ENCODE measurements at regions not wholly inside any gene's neighbourhood (a gene's known extent, or its start where the extent isn't known, plus 50 kb on each side); places are given as distances from the start of the nearest gene placed in this dataset.

- Mint-ChIP-seq H3K4me3 (ENCODE audit: unreplicated experiment) (no peak overlapping the region), H3K4me1 (ENCODE audit: unreplicated experiment) (peaks cover 5% of the 10 kb centered on the region), H3K27me3 (ENCODE audit: unreplicated experiment) (peaks cover under 1% of the 10 kb centered on the region), H3K9me3 (ENCODE audit: unreplicated experiment) (no peaks in the 10 kb centered on the region), H3K36me3 (ENCODE audit: low read depth, unreplicated experiment) (no peaks in the 10 kb centered on the region), H3K27ac (ENCODE audit: unreplicated experiment) (no peak overlapping the region)
- DNase-seq (ENCODE audit: low spot score): no peak
- TF ChIP-seq, protein P1, sequence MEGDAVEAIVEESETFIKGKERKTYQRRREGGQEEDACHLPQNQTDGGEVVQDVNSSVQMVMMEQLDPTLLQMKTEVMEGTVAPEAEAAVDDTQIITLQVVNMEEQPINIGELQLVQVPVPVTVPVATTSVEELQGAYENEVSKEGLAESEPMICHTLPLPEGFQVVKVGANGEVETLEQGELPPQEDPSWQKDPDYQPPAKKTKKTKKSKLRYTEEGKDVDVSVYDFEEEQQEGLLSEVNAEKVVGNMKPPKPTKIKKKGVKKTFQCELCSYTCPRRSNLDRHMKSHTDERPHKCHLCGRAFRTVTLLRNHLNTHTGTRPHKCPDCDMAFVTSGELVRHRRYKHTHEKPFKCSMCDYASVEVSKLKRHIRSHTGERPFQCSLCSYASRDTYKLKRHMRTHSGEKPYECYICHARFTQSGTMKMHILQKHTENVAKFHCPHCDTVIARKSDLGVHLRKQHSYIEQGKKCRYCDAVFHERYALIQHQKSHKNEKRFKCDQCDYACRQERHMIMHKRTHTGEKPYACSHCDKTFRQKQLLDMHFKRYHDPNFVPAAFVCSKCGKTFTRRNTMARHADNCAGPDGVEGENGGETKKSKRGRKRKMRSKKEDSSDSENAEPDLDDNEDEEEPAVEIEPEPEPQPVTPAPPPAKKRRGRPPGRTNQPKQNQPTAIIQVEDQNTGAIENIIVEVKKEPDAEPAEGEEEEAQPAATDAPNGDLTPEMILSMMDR (IDR thresholded peaks at IDR 0.05; ENCODE audit: unreplicated experiment): no peak
These were observed 70.9 kb upstream of the INHBA start for GRCh38 chr7:41773756-41774155.

DNA sequence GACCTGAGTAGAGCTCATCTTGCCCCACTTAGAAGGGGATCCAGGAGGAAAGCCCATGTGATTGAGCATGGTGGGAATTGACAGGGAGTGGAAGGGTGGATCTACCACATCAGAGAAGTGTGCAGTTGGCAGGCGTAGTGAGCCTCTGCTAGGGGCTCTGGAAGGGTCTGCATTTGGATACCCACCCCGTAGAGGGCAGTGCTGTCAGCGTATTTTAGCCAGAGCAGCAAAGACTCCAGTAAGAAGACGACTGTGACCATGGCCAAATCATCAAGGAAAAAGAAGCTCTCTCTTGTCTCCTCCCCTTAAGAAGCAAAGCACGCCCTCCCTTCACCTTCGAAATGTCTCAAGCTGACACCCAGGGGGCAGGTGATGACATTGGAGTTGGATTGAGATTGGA, 68.8 kb upstream of the INHBA start:
- peaks cover 5% of the 10 kb centered on the region for H3K4me1 Mint-ChIP-seq (ENCODE audit: unreplicated experiment)
- DNase-seq (ENCODE audit: low spot score): no peak
- H3K36me3 Mint-ChIP-seq (ENCODE audit: low read depth, unreplicated experiment): no peaks in the 10 kb centered on the region
- no peaks in the 10 kb centered on the region for H3K27me3 Mint-ChIP-seq (ENCODE audit: unreplicated experiment)
- H3K4me3 Mint-ChIP-seq (ENCODE audit: unreplicated experiment): no peak overlapping the region
- TF ChIP-seq, protein P1 (IDR thresholded peaks at IDR 0.05; ENCODE audit: unreplicated experiment): no peak
- H3K9me3 Mint-ChIP-seq (ENCODE audit: unreplicated experiment): no peaks in the 10 kb centered on the region
- no peak overlapping the region for H3K27ac Mint-ChIP-seq (ENCODE audit: unreplicated experiment)

DNA sequence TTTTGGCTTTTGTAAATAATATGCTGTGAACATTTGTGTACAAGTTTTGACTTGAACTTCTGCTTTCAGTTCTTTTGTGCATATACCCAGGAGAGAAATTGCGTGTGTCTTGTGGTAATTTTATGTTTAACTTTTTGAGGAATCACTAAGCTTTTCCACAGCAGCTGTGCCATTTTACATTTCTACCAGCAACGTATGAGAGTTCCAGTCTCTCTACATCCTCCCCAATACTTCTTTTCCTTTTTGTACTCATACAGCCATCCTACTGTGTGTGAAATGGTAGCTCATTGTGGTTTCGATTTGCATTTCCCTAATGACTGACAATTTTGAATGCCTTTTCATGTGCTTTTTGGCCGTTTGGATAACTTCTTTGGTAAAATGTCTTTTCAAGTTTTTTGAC, 66.3 kb upstream of the INHBA start:
- H3K4me3 Mint-ChIP-seq (ENCODE audit: unreplicated experiment): no peak overlapping the region
- peaks cover 5% of the 10 kb centered on the region for H3K4me1 Mint-ChIP-seq (ENCODE audit: unreplicated experiment)
- no peak for DNase-seq (ENCODE audit: low spot score)
- no peaks in the 10 kb centered on the region for H3K36me3 Mint-ChIP-seq (ENCODE audit: low read depth, unreplicated experiment)
- H3K9me3 Mint-ChIP-seq (ENCODE audit: unreplicated experiment): no peaks in the 10 kb centered on the region
- H3K27me3 Mint-ChIP-seq (ENCODE audit: unreplicated experiment): no peaks in the 10 kb centered on the region
- TF ChIP-seq, protein P1 (IDR thresholded peaks at IDR 0.05; ENCODE audit: unreplicated experiment): no peak
- H3K27ac Mint-ChIP-seq (ENCODE audit: unreplicated experiment): no peak overlapping the region

- TF ChIP-seq, protein P1 (IDR thresholded peaks at IDR 0.05; ENCODE audit: unreplicated experiment): no peak
- H3K4me3 Mint-ChIP-seq (ENCODE audit: unreplicated experiment): no peak overlapping the region
- no peaks in the 10 kb centered on the region for H3K9me3 Mint-ChIP-seq (ENCODE audit: unreplicated experiment)
- no peaks in the 10 kb centered on the region for H3K36me3 Mint-ChIP-seq (ENCODE audit: low read depth, unreplicated experiment)
- no peaks in the 10 kb centered on the region for H3K27me3 Mint-ChIP-seq (ENCODE audit: unreplicated experiment)
- DNase-seq (ENCODE audit: low spot score): no peak
- H3K4me1 Mint-ChIP-seq (ENCODE audit: unreplicated experiment): no peaks in the 10 kb centered on the region
- no peak overlapping the region for H3K27ac Mint-ChIP-seq (ENCODE audit: unreplicated experiment)
These were observed 60.7 kb upstream of the INHBA start for GRCh38 chr7:41763626-41764025.

GRCh38 chr7:41762641-41763040, 59.8 kb upstream of the INHBA start:
- Mint-ChIP-seq H3K27ac (ENCODE audit: unreplicated experiment) (no peak overlapping the region), H3K27me3 (ENCODE audit: unreplicated experiment) (no peaks in the 10 kb centered on the region), H3K36me3 (ENCODE audit: low read depth, unreplicated experiment) (no peaks in the 10 kb centered on the region), H3K4me1 (ENCODE audit: unreplicated experiment) (no peaks in the 10 kb centered on the region), H3K4me3 (ENCODE audit: unreplicated experiment) (no peak overlapping the region), H3K9me3 (ENCODE audit: unreplicated experiment) (peaks cover 4% of the 10 kb centered on the region)
- TF ChIP-seq, protein P1 (IDR thresholded peaks at IDR 0.05; ENCODE audit: unreplicated experiment): no peak
- DNase-seq (ENCODE audit: low spot score): no peak

Data from endothelial cell (in vitro differentiated cells).